Neural progenitor cell (in vitro differentiated cells): ENCODE measurements at regions not wholly inside any gene's neighbourhood (a gene's known extent, or its start where the extent isn't known, plus 50 kb on each side); places are given as distances from the start of the nearest gene placed in this dataset.

ENCODE experiments used
- DNase-seq: peaks from one replicate; pipeline ENCODE4 v3.0.0-alpha.2; 2016; ENCODE audit warnings: low spot score
- H2AFZ ChIP-seq: fragments of 200-600 bp; sonication (generic); replicated peaks from 2 replicates; pipeline ENCODE4 v1.6.1; 2016; ENCODE audit warnings: antibody characterized with exemption
- H3F3A ChIP-seq: fragments of 200-600 bp; sonication (generic); 2 replicates; pipeline ENCODE4 v1.6.1; 2016; ENCODE audit warnings: antibody characterized with exemption, low read depth
- H3K27ac ChIP-seq: fragments of 200-600 bp; sonication (generic); 2 replicates; pipeline ENCODE4 v1.5.1; 2016; ENCODE audit warnings: mild to moderate bottlenecking
- H3K27me3 ChIP-seq: fragments of 200-600 bp; sonication (generic); 2 replicates; pipeline ENCODE4 v1.6.1; 2016; ENCODE audit warnings: mild to moderate bottlenecking, moderate library complexity
- H3K36me3 ChIP-seq: fragments of 200-600 bp; sonication (generic); 2 replicates; pipeline ENCODE4 v1.5.1; 2016
- H3K4me1 ChIP-seq: fragments of 200-600 bp; sonication (generic); 2 replicates; pipeline ENCODE4 v1.6.1; 2016; ENCODE audit warnings: mixed run types
- H3K4me2 ChIP-seq: fragments of 200-600 bp; sonication (generic); 2 replicates; pipeline ENCODE4 v1.6.1; 2016
- H3K4me3 ChIP-seq: fragments of 200-600 bp; sonication (generic); 2 replicates; pipeline ENCODE4 v1.5.1; 2016
- H3K79me2 ChIP-seq: fragments of 200-600 bp; sonication (generic); 2 replicates; pipeline ENCODE4 v1.6.1; 2016; ENCODE audit warnings: low read depth
- H3K9ac ChIP-seq: fragments of 200-600 bp; sonication (generic); 2 replicates; pipeline ENCODE4 v1.6.1; 2016
- H3K9me3 ChIP-seq: fragments of 200-600 bp; sonication (generic); 2 replicates; pipeline ENCODE4 v1.5.1; 2016; ENCODE audit warnings: low read depth
- H4K20me1 ChIP-seq: fragments of 200-600 bp; sonication (generic); 2 replicates; pipeline ENCODE4 v1.6.1; 2016; ENCODE audit warnings: low read depth
- H3K27ac Mint-ChIP-seq: 3 replicates; pipeline ENCODE4 v1.8.0; 2021; ENCODE audit warnings: mixed read lengths
- H3K27me3 Mint-ChIP-seq: 2 replicates; pipeline ENCODE4 v1.8.0; 2022; ENCODE audit warnings: low read depth, mild to moderate bottlenecking, inconsistent platforms, moderate library complexity, mixed read lengths; ENCODE audit not compliant: insufficient read depth
- H3K36me3 Mint-ChIP-seq: 3 replicates; pipeline ENCODE4 v1.8.0; 2021; ENCODE audit warnings: mixed read lengths
- H3K4me1 Mint-ChIP-seq: 3 replicates; pipeline ENCODE4 v1.8.0; 2021; ENCODE audit warnings: mixed read lengths
- H3K4me3 Mint-ChIP-seq: 3 replicates; pipeline ENCODE4 v1.8.0; 2021; ENCODE audit warnings: mild to moderate bottlenecking, moderate library complexity, mixed read lengths
- H3K9me3 Mint-ChIP-seq: 3 replicates; pipeline ENCODE4 v1.8.0; 2020; ENCODE audit warnings: mixed read lengths
- CTCF ChIP-seq: fragments of 200-600 bp; sonication (generic); IDR thresholded peaks from 2 replicates; pipeline ENCODE4 v1.5.1; 2017; ENCODE audit warnings: antibody characterized with exemption, mild to moderate bottlenecking
- EZH2 ChIP-seq: fragments of 200-600 bp; sonication (generic); IDR thresholded peaks from 2 replicates; pipeline ENCODE4 v1.6.1; 2017; ENCODE audit warnings: antibody characterized with exemption, mild to moderate bottlenecking, moderate library complexity
- EZH2phosphoT487 ChIP-seq: fragments of 200-600 bp; sonication (generic); IDR thresholded peaks from 2 replicates; pipeline ENCODE4 v1.6.1; 2017; ENCODE audit warnings: antibody characterized with exemption

- no peak overlapping the region for H3K27ac ChIP-seq
- no peaks in the 10 kb centered on the region for H4K20me1 ChIP-seq
- H3K4me3 ChIP-seq: no peak overlapping the region
- no peaks in the 10 kb centered on the region for H3K9me3 ChIP-seq
- no peak for DNase-seq
- no peaks in the 10 kb centered on the region for H3K4me1 ChIP-seq
- H3K27me3 ChIP-seq: no peaks in the 10 kb centered on the region
- Mint-ChIP-seq H3K36me3 (no peaks in the 10 kb centered on the region), H3K9me3 (no peaks in the 10 kb centered on the region), H3K4me3 (no peak overlapping the region), H3K4me1 (peaks cover 9% of the 10 kb centered on the region), H3K27me3 (no peaks in the 10 kb centered on the region), H3K27ac (no peak overlapping the region)
- peak overlapping the region; percentile 3 for H2AFZ ChIP-seq
- no peak overlapping the region for H3K9ac ChIP-seq
- H3F3A ChIP-seq: no peaks in the 10 kb centered on the region
- no peak overlapping the region for H3K4me2 ChIP-seq
- TF ChIP-seq CTCF (no peak), EZH2 (no peak), EZH2phosphoT487 (no peak)
- H3K79me2 ChIP-seq: no peaks in the 10 kb centered on the region
- no peaks in the 10 kb centered on the region for H3K36me3 ChIP-seq
Observed at GRCh38 chr4:84001876-84002569, 466.1 kb downstream of the GPAT3 start.

DNA sequence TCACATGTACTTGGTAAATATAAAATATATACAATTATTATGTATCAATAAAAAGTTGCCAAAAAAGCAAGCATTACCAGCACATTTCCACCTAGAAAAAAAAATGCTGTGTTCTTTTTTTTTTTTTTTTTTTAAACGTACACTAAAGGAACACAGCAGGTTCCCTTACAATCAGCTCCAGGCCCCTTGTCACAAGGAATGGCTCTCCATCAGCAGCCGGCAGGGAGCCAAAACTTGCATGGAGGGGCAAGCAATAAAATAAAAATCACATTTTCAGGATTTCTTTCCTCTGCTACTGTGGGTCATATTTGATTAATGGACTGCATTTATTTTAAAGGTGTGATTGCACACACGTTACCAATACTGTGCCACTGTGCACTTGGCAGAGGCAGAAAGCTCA, 460.3 kb downstream of the GPAT3 start:
- H3K9me3 Mint-ChIP-seq: no peaks in the 10 kb centered on the region

DNA sequence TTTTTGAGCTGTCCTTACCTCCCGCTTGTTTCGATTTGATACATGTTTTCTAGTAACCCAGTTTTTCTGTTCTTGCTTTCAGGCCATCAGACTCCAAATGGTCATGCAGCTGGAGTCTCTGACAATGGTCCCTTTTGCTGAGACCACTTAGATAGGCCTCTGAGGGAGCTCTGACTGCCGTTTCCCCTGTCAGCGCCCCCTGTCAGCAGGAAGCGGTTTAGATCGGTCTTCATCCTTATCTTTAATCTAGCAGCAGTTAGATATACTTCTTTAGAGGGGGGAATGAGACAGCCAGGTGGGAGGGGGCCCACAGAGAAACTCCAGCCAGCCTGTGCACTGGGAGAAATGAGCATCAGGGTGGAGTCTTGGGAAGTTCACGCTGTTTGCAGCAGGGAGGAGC, 457.9 kb downstream of the GPAT3 start:
- Histone ChIP-seq H3K9ac (no peak overlapping the region), H3F3A (no peaks in the 10 kb centered on the region), H4K20me1 (no peaks in the 10 kb centered on the region), H3K36me3 (no peaks in the 10 kb centered on the region), H3K27ac (no peak overlapping the region), H3K4me3 (no peak overlapping the region), H3K79me2 (no peaks in the 10 kb centered on the region), H3K4me2 (no peak overlapping the region), H2AFZ (peak overlapping the region; percentile 84), H3K4me1 (peaks cover 12% of the 10 kb centered on the region), H3K9me3 (no peaks in the 10 kb centered on the region), H3K27me3 (no peaks in the 10 kb centered on the region)
- TF ChIP-seq EZH2 (no peak), CTCF (peak; percentile 73), EZH2phosphoT487 (no peak)
- Mint-ChIP-seq H3K9me3 (peaks cover 4% of the 10 kb centered on the region), H3K4me1 (peaks cover 9% of the 10 kb centered on the region), H3K36me3 (no peaks in the 10 kb centered on the region), H3K4me3 (no peak overlapping the region), H3K27me3 (peaks cover 3% of the 10 kb centered on the region), H3K27ac (no peak overlapping the region)
- DNase-seq: peak; percentile 69

More for the DNA sequence above, 460.3 kb downstream of the GPAT3 start:
- Histone ChIP-seq H4K20me1 (no peaks in the 10 kb centered on the region), H2AFZ (no peak overlapping the region), H3K27ac (no peak overlapping the region), H3K36me3 (no peaks in the 10 kb centered on the region), H3K4me1 (peaks cover 12% of the 10 kb centered on the region), H3K9me3 (no peaks in the 10 kb centered on the region), H3K79me2 (no peaks in the 10 kb centered on the region), H3K9ac (no peak overlapping the region), H3K4me3 (no peak overlapping the region), H3F3A (no peaks in the 10 kb centered on the region), H3K27me3 (no peaks in the 10 kb centered on the region), H3K4me2 (no peak overlapping the region)
- TF ChIP-seq EZH2 (no peak), EZH2phosphoT487 (no peak), CTCF (no peak)
- Mint-ChIP-seq H3K36me3 (no peaks in the 10 kb centered on the region), H3K4me1 (peaks cover 9% of the 10 kb centered on the region), H3K27me3 (peaks cover 3% of the 10 kb centered on the region), H3K4me3 (no peak overlapping the region), H3K27ac (no peak overlapping the region)
- DNase-seq: peak; percentile 49
